NCI-H524 (cell line): ENCODE measurements at regions not wholly inside any gene's neighbourhood (a gene's known extent, or its start where the extent isn't known, plus 50 kb on each side); places are given as distances from the start of the nearest gene placed in this dataset.
"Not testable (repeated sequence)": the region's sequence is repeated elsewhere in the genome, so short reads cannot be mapped to it uniquely, and the experiment has no call there.

Experiments used
- DNase-seq, 2 experiments: peaks; one replicate each; lab custom pipeline; 2025; lab: John Stamatoyannopoulos, UW

DNA sequence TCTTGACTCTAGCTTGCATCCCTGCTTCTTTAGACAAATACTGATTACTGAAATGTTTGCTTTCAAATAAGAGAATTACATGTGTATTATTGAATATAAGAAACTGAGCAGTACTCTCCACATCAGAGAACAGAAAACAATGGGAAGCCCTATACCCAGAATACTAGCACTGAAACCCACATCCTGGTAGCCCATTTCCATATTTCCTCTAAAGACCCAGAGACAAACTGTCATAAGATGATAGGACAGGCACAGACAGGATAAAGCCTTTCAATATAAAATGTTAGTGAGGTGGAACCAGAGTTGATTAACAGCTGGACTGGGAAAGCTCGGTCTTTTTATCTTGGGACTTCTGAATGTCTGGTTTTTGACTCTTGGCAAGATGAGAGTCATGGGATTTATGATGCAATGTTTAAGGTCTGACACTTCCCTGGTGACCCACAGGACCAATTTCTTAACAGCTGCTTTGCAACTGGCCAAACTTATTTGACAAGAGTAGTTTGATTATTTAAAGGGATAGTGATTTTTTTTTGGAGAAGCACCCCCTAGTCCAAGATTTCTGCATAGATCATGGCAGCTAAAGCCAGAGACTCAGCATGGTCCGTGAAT, 166.9 kb upstream of the ATXN7L3B start:
- no peak for DNase-seq

DNA sequence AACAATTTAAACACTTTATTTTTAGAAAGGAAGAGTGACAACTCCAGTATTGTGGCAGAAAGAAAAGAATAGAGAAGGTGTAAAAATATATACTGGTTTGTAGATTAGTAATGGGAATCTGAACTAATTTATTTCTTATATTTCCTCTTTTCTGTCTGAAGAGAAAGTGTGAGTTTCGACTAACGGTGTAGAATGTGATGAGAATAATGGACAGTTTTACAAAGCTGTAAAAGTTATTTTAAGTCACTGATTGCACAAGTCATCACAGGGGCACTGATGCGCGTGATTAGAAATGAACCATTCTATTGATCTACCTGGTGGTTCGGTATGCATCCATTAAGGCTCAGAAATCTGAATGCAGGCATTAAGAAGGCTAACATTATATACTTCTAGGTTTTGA, 158.5 kb upstream of the ATXN7L3B start:
- DNase-seq, result no peak

GRCh38 chr12:74381958-74382357, 155.7 kb upstream of the ATXN7L3B start:
- DNase-seq, result no peak

GRCh38 chr12:74382983-74383382, 154.7 kb upstream of the ATXN7L3B start:
- no peak for DNase-seq

DNA sequence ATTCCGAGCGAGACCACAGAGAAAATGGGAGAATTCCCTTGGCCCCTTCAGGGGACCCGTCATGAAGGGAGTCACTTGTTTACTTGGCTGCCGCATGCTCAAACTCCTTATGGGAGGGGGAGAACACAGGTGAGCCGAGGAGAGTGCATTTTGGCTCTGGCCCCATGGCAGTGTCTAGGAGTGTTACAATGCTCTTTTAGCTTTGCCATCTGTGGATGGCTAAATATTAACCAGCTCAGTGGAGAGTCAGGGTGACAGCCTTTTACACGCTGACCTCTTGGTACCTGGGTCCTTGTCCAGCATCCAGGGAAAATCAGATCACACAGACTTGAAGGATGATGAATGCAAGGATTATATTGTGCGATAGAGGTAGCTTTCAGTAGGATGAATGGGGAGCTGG, 146.4 kb upstream of the ATXN7L3B start:
- DNase-seq, result no peak

DNA sequence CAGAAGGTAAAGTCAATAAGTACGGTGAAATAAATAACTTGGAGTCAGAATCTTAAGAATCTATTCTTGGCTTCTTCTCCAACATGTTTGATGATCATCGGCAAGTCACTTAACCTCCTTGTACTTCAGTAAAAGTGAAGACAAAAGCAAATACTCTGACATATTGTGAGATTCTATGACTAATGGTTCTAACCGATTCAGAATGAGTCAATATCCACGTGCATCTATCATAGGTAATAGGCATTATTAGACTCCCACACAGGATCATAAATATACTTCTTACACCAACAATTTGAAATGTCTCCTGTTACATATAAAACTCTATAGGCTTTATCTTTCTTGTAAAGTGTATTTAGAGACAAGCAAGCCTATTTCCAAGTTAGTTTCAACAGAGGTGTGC, 144.4 kb upstream of the ATXN7L3B start:
- DNase-seq, result no peak

DNA sequence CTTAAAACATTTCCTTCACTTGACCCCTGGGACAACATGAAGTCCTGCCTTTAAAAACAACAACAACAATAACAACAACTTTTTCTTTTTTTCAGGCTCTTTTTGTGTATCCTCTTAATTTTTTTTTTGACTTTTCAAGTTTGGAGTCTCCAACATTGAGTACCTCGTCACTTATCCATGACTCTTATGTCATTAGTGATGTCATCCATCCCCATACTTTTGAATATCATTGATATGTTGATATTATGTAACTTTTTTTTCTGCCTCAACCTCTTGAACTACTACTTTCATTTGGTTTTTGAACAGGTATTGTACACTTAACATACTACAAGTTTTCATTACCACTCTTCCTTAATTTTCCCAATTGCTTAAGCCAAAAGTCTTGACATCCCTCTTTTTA, 143.0 kb upstream of the ATXN7L3B start:
- DNase-seq, result no peak

GRCh38 chr12:74401035-74401434, 136.6 kb upstream of the ATXN7L3B start:
- no peak for DNase-seq

GRCh38 chr12:74401966-74402365, 135.7 kb upstream of the ATXN7L3B start:
- no peak for DNase-seq

- not testable (repeated sequence) for DNase-seq
Observed at GRCh38 chr12:74403221-74403470, 134.5 kb upstream of the ATXN7L3B start.

- DNase-seq, result no peak
Observed at GRCh38 chr12:74408601-74409166, 129.0 kb upstream of the ATXN7L3B start.

DNA sequence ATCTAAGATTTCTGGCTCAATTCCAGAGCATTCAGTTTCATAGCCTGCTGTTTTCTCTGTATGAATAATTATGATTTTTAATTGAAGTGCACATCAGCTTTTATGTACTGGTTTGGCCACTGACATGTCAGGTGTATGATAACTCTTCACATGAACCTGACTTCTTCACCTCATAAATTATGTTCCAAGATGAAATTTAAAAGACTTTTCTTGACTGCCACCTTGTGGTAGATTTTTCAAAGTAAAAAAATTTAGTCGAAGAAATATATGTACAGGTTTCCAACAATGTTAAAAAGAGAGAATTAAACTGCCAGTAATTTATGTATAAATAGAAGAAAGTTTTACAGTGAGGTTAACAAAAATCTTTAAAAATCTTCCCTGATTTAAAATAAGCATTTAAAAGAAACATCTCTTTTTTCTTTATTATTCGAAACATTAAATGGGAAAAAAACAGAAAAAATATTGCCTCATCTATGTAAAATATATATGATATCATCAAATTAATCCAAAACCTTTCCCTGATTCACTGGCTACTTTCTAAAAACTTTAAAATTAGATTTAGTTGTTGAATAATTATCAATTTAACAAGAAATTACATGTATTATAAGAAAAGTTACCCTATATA, 124.9 kb upstream of the ATXN7L3B start:
- DNase-seq, result peak in 1 of 2 experiments; percentile 51

- peak in 1 of 2 experiments; percentile 25 for DNase-seq
Observed at GRCh38 chr12:74415633-74416032, 122.0 kb upstream of the ATXN7L3B start.

GRCh38 chr12:74418573-74418972, 119.1 kb upstream of the ATXN7L3B start:
- DNase-seq, result no peak

DNA sequence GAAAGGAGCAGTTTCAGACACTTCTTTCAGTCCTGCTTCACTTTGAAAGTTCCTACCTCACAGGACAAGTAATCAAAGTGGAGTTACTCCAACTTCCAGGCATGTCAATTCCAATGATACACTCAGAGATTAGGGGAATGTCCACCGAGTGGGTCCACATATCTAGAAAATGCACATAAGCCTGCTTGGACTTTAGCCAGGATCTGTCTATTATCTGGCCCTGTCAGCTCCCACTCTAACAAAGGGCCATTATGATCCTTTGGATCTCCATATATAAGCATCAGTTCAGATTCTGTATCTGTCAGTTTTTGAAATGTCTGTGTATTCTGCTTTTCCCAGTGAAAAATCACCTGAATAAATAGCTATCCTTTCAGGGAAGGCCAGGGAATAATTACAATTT, 112.9 kb upstream of the ATXN7L3B start:
- no peak for DNase-seq

DNA sequence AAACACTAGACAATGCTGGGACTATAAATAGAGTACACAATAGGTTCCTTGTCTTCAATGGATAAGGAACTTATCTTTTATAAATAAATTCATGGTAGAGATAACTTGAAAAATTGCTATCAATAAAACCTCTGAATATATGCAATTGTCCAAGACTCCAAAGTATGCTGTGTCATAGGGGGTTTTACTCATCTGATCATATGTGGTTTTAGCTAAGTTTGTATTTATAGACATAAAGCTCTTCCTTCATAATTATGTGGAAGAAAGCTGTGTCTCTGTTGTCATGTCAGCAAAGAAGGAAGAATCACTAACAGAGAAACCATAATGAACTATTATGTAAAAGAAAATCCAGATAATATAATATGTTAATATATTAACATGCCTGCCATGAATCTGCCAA, 111.5 kb upstream of the ATXN7L3B start:
- no peak for DNase-seq

GRCh38 chr12:74429535-74429934, 108.1 kb upstream of the ATXN7L3B start:
- DNase-seq, result no peak

DNA sequence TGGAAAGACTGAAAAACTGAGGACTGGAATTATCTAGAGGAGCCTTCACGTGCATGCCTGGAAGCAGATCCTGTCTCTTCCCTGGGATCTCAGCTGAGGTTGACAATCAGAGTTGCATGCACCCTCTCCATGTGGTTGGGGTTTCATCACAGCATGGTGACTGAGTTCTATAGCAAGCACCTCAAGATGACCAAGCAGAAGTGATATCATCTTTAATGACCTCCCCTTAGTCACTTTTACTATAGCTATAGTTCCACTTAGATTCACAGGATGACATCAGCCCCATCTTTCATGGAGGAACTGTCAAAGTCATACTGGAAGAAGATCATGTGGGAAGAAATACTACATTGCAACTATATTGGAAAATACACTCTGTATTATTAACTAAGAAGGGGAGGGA, 105.8 kb upstream of the ATXN7L3B start:
- no peak for DNase-seq

DNA sequence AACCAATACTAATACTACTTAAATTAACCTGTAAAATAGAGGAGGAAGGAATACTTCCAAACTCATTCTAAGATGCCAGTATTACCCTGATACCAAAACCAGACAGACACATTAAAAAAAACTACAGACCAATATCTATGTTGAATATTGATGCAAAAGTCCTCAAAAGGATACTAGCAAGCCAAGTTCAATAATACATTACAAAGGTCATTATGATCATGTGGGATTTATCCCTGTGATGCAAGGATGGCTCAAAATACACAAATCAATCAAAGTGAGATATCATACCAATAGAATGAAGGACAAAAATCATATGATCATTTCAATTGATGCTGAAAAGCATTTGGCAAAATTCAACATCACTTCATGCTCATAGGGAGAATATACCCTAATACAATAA, 97.2 kb upstream of the ATXN7L3B start:
- DNase-seq, result no peak

DNA sequence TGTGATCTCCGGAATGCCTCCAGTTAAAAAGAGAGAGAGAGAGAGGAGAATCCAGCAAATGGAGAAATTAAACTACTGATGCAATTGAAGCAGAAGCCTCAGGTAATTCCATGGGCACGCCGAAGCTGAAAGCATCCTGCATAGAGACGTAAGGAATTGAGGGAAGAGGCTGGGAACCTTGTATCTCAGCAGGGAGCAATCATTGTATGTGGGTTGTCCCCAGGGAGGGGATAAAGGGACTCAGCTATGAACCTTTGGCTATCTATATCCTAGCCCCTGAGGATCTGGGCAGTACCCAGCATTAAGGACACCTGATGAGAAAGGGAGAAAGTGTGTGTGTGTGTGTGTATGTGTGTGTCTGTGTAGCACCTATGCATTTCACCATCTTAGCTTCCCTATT, 95.8 kb upstream of the ATXN7L3B start:
- DNase-seq, result no peak

GRCh38 chr12:74446466-74446865, 91.2 kb upstream of the ATXN7L3B start:
- DNase-seq, result no peak

- no peak for DNase-seq
Observed at GRCh38 chr12:74449872-74450271, 87.8 kb upstream of the ATXN7L3B start.

DNA sequence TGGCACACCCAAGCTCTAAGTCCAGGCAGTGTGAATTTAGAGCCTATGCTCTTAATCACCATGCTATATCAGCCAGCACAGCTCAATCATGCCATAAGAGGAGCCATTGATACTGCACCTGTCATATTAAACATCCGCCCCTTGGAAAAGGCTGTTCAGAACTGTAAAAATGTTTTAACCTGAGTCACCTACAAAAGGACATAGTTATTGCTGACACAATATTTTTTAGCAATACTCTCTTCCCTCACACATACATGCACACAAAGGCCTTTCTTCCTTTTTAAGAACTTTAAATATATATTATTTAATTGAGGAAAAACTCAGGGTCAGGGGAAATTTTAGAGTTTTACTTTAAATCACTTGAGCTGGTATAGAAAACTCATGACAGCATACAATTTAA, 83.5 kb upstream of the ATXN7L3B start:
- no peak for DNase-seq

DNA sequence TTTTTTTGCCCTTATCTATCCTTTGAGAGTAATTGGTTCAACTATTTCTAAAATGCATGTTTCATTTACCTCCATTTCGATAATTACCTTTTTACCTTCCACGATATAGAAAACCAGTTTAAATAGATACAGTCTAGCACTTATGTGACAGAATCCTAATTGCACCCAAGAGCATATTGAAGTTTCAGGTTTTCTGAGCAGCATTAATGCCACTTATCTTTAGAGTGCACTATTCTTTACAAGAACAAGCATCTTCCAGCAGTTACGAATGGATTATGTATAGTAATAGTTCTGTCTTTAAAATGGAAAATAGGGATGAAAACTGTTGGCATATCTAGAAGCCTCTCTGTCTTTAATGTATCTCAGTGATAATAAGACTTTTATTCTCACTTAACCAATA, 82.2 kb upstream of the ATXN7L3B start:
- DNase-seq, result peak in 1 of 2 experiments; percentile 19
